KMS-11 (cell line): ENCODE measurements at regions not wholly inside any gene's neighbourhood (a gene's known extent, or its start where the extent isn't known, plus 50 kb on each side); places are given as distances from the start of the nearest gene placed in this dataset.

Experiments used
- H2AFZ ChIP-seq: fragments of 200-600 bp; sonication (generic); 2 replicates; pipeline ENCODE4 v1.6.1; 2016; ENCODE audit warnings: antibody characterized with exemption, mixed run types, low read depth
- H3K27ac ChIP-seq: fragments of 200-600 bp; sonication (generic); 2 replicates; pipeline ENCODE4 v1.6.1; 2016; ENCODE audit warnings: mild to moderate bottlenecking, mixed run types
- H3K27me3 ChIP-seq: fragments of 200-600 bp; sonication (generic); 2 replicates; pipeline ENCODE4 v1.6.1; 2017; ENCODE audit warnings: mild to moderate bottlenecking, low read depth, mixed run types, moderate library complexity; ENCODE audit not compliant: insufficient read depth
- H3K36me3 ChIP-seq: fragments of 200-600 bp; sonication (generic); 2 replicates; pipeline ENCODE4 v1.6.1; 2017; ENCODE audit warnings: mild to moderate bottlenecking, mixed run types; ENCODE audit not compliant: insufficient read depth
- H3K4me1 ChIP-seq: fragments of 200-600 bp; sonication (generic); 2 replicates; pipeline ENCODE4 v1.6.1; 2016; ENCODE audit warnings: mild to moderate bottlenecking, low read depth, mixed run types; ENCODE audit not compliant: poor library complexity, severe bottlenecking
- H3K4me2 ChIP-seq: fragments of 200-600 bp; sonication (generic); 2 replicates; pipeline ENCODE4 v1.7.0; 2016; ENCODE audit warnings: mild to moderate bottlenecking, mixed run types
- H3K4me3 ChIP-seq: fragments of 200-600 bp; sonication (generic); IDR thresholded peaks from 2 replicates; pipeline ENCODE4 v1.6.1; 2017; ENCODE audit warnings: low read depth, low read length, mixed read lengths; ENCODE audit not compliant: insufficient read depth
- H3K79me2 ChIP-seq: fragments of 200-600 bp; sonication (generic); 2 replicates; pipeline ENCODE4 v1.6.1; 2016; ENCODE audit warnings: low read depth, mixed run types; ENCODE audit not compliant: insufficient read depth
- H3K9ac ChIP-seq: fragments of 200-600 bp; sonication (generic); 2 replicates; pipeline ENCODE4 v1.6.1; 2016; ENCODE audit warnings: mild to moderate bottlenecking, mixed run types
- H4K20me1 ChIP-seq: fragments of 200-600 bp; sonication (generic); 2 replicates; pipeline ENCODE4 v1.6.1; 2016; ENCODE audit warnings: mild to moderate bottlenecking, mixed run types; ENCODE audit not compliant: insufficient read depth
- TF ChIP-seq, protein P1 (sequence below): fragments of 200-600 bp; sonication (generic); conservative IDR thresholded peaks from 2 replicates; pipeline ENCODE4 v1.6.1; 2017; ENCODE audit warnings: low read depth, mild to moderate bottlenecking, antibody characterized with exemption, low read length, moderate library complexity, mixed read lengths

DNA sequence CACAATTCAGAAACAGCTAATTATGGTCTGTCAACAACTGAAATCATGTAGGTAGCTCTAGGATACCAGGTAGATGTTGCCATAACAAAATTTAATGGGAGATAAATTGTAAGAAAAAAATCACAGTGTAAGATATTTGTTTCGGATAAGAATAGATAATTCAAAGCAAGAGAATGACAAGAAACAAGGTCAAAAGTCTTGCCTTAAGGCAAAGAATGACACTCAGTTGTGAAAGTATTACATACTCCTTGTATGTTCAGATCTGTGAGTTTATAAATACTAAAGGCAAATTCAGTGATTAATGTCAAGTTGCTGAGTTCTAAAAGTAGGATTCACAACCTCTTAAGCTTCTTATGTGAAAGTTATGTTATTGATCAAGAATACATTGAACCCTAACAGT is 772.2 kb upstream of the SGO1 start:
- H4K20me1 ChIP-seq = no peaks in the 10 kb centered on the region
- H3K9ac ChIP-seq = no peak overlapping the region
- H3K27ac ChIP-seq = no peak overlapping the region
- H3K4me1 ChIP-seq = no peaks in the 10 kb centered on the region
- H3K36me3 ChIP-seq = no peaks in the 10 kb centered on the region
- TF ChIP-seq, protein P1, sequence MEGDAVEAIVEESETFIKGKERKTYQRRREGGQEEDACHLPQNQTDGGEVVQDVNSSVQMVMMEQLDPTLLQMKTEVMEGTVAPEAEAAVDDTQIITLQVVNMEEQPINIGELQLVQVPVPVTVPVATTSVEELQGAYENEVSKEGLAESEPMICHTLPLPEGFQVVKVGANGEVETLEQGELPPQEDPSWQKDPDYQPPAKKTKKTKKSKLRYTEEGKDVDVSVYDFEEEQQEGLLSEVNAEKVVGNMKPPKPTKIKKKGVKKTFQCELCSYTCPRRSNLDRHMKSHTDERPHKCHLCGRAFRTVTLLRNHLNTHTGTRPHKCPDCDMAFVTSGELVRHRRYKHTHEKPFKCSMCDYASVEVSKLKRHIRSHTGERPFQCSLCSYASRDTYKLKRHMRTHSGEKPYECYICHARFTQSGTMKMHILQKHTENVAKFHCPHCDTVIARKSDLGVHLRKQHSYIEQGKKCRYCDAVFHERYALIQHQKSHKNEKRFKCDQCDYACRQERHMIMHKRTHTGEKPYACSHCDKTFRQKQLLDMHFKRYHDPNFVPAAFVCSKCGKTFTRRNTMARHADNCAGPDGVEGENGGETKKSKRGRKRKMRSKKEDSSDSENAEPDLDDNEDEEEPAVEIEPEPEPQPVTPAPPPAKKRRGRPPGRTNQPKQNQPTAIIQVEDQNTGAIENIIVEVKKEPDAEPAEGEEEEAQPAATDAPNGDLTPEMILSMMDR = no peak
- H2AFZ ChIP-seq = no peak overlapping the region
- H3K4me2 ChIP-seq = no peak overlapping the region
- H3K79me2 ChIP-seq = no peaks in the 10 kb centered on the region
- H3K4me3 ChIP-seq = no peak overlapping the region
- H3K27me3 ChIP-seq = no peaks in the 10 kb centered on the region

DNA sequence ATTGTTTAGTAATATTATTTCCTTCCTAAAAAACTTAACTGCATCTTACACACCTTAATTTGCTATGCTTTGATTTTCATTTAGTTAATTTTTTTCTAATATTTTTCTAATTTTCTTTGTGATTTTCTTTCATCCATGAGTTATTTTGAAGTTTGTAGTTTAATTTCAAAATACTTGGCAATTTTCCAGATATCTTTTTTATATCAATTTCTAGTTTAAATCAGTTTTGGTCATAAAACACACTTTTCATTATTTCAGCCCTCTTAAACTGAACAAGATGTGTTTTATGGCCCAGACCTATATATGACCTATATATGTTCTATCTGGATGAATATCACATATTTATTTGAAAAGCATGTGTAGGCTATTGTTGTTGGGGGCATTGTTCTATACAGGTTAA is 759.9 kb upstream of the SGO1 start:
- Histone ChIP-seq H3K4me2 (no peak overlapping the region), H4K20me1 (no peaks in the 10 kb centered on the region), H3K4me3 (no peak overlapping the region), H3K27me3 (no peaks in the 10 kb centered on the region), H3K27ac (no peak overlapping the region), H2AFZ (no peak overlapping the region), H3K9ac (no peak overlapping the region), H3K4me1 (no peaks in the 10 kb centered on the region), H3K36me3 (no peaks in the 10 kb centered on the region), H3K79me2 (no peaks in the 10 kb centered on the region)
- TF ChIP-seq, protein P1 = no peak

DNA sequence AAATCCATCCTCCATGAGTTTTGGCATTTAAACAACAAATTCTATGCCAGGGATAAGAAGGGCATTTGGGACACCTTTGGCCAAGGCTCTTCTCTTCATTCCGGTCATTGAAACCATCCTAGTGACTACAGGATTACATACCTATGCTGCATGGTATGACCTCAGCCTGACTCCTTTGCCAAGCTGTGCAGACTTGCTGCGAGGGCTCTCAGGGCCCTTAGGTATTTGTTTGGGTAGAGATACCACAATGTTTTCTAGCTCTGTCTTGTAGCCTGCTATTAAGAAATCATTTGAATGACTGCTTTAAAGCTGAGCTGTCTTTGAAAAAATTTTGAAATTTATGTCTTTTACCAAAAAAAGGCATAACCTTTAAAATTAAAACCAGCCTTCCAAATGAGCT is 749.8 kb upstream of the SGO1 start:
- TF ChIP-seq, protein P1 = no peak
- Histone ChIP-seq H3K4me2 (no peak overlapping the region), H4K20me1 (no peaks in the 10 kb centered on the region), H3K36me3 (no peaks in the 10 kb centered on the region), H3K9ac (no peak overlapping the region), H3K27me3 (no peaks in the 10 kb centered on the region), H3K4me1 (no peaks in the 10 kb centered on the region), H2AFZ (no peak overlapping the region), H3K79me2 (no peaks in the 10 kb centered on the region), H3K27ac (no peak overlapping the region), H3K4me3 (no peak overlapping the region)

DNA sequence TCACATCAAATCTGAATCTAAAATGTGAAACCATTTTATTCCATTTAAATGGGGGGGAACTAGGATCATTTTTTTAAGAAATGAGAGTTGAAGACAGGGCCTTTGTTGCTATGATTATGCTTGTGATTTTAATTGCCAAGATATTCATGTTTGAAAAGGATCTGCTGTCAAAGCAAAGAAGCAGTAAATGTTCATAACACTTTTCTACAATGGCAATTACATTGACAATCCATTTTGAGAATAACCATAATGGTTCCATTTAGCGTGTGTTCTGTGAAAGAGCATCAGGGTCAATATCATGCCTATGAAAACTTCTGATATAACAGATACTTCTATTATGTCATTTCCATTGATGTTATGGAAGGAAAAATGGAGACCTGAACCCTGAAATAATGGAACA is 745.8 kb upstream of the SGO1 start:
- H3K27ac ChIP-seq = no peak overlapping the region
- H3K27me3 ChIP-seq = no peaks in the 10 kb centered on the region
- no peaks in the 10 kb centered on the region for H3K36me3 ChIP-seq
- no peak overlapping the region for H3K9ac ChIP-seq
- TF ChIP-seq, protein P1 = no peak
- no peaks in the 10 kb centered on the region for H3K4me1 ChIP-seq
- no peak overlapping the region for H3K4me3 ChIP-seq
- no peak overlapping the region for H2AFZ ChIP-seq
- no peaks in the 10 kb centered on the region for H4K20me1 ChIP-seq
- no peaks in the 10 kb centered on the region for H3K79me2 ChIP-seq
- no peak overlapping the region for H3K4me2 ChIP-seq

DNA sequence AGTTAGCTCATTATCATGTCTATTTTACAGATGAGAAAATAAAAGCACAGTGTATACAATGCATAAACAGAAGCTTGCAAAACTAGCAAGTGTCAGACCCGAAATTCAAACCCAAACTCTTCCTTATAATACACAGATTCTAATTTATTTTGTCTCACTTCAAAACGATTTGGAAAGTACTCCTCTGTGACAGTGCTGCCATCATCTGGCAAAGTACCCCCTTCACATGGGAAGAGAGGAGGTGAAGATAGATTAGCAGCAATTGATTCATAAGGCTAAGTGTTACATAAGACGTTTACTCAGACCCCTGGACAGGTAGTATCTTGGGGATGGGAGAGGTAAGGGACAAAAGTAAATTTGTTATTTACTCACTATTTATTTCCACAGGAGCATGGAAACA is 744.0 kb upstream of the SGO1 start:
- H3K27me3 ChIP-seq = no peaks in the 10 kb centered on the region
- no peaks in the 10 kb centered on the region for H4K20me1 ChIP-seq
- no peaks in the 10 kb centered on the region for H3K4me1 ChIP-seq
- no peak overlapping the region for H2AFZ ChIP-seq
- no peak overlapping the region for H3K4me3 ChIP-seq
- H3K36me3 ChIP-seq = no peaks in the 10 kb centered on the region
- H3K9ac ChIP-seq = no peak overlapping the region
- H3K27ac ChIP-seq = no peak overlapping the region
- H3K4me2 ChIP-seq = no peak overlapping the region
- TF ChIP-seq, protein P1 = peak; percentile 37; the same call in 1 of the 2 replicates
- no peaks in the 10 kb centered on the region for H3K79me2 ChIP-seq
